ENCODE measurements at regions not wholly inside any gene's neighbourhood (a gene's known extent, or its start where the extent isn't known, plus 50 kb on each side); places are given as distances from the start of the nearest gene placed in this dataset.

DNA sequence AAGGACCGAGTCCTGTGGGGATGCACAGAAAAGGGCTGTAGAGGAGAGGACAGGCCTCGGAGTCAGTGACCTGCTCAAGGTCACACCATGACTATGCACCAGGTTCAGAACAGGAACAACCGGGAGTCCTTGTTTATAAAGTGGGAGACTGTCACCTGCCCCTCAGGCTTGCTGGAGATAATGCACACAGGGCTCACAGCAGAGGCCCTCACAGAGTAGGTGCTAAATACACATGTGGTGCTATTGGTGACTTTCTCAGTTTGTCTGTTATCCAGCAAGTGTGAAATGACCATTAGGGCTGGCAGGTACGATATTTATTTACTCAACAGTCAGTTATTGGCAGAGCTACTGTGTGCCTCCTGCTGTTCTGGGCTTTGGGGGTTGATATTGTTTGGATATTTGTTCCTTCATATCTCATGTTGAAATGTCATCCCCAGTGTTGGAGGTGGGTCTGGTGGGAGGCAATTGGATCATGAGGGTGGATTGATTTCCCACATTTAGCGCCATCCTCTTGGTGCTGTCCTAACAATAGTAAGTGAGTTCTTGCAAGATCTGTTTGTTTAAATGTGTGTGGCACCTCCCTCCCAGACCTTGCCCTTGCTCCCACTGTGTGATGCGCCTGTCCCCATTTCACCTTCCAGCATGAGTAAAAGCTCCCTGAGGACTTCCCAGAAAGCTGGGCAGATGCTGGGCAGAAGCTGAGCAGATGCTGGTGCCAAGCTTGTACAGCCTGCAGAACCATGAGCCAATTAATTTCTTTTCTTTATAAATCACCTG, 162.1 kb upstream of the MPHOSPH6 start:
- no peaks in the 10 kb centered on the region for H3K36me3 Mint-ChIP-seq (ENCODE audit: low read depth)
- no peak overlapping the region for H3K27ac ChIP-seq (ENCODE audit: low read depth in 1 of 2, low read length in 2 of 2)
- no peak for ATAC-seq (ENCODE audit: poor library complexity)
- no peak for DNase-seq
- H3K9me3 ChIP-seq (ENCODE audit: control insufficient read depth in 1 of 2, insufficient read depth in 1 of 2, low read length in 2 of 2): no peaks in the 10 kb centered on the region
- intact Hi-C loops (cut with DNase I, micrococcal nuclease): no loop called here
- TF ChIP-seq, protein P1, sequence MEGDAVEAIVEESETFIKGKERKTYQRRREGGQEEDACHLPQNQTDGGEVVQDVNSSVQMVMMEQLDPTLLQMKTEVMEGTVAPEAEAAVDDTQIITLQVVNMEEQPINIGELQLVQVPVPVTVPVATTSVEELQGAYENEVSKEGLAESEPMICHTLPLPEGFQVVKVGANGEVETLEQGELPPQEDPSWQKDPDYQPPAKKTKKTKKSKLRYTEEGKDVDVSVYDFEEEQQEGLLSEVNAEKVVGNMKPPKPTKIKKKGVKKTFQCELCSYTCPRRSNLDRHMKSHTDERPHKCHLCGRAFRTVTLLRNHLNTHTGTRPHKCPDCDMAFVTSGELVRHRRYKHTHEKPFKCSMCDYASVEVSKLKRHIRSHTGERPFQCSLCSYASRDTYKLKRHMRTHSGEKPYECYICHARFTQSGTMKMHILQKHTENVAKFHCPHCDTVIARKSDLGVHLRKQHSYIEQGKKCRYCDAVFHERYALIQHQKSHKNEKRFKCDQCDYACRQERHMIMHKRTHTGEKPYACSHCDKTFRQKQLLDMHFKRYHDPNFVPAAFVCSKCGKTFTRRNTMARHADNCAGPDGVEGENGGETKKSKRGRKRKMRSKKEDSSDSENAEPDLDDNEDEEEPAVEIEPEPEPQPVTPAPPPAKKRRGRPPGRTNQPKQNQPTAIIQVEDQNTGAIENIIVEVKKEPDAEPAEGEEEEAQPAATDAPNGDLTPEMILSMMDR (IDR thresholded peaks at IDR 0.05): no peak
- H3K27me3 Mint-ChIP-seq: peaks cover 33% of the 10 kb centered on the region
- peaks cover 0 to 3% of the 10 kb centered on the region in 2 experiments for H3K27me3 ChIP-seq (ENCODE audit: control insufficient read depth in 1 of 2, insufficient read depth in 2 of 2, low read length in 2 of 2)
- ChIA-PET CTCF (no interaction called here), POLR2A (no interaction called here)
- no peak overlapping the region for H3K27ac Mint-ChIP-seq
- H3K4me1 ChIP-seq (ENCODE audit: insufficient read depth, low read length): no peaks in the 10 kb centered on the region
- no peaks in the 10 kb centered on the region for H3K4me1 Mint-ChIP-seq (ENCODE audit: low read depth)
- no peaks in the 10 kb centered on the region for H3K9me3 Mint-ChIP-seq
- H3K36me3 ChIP-seq (ENCODE audit: insufficient read depth, low read length): no peaks in the 10 kb centered on the region
- H3K4me3 Mint-ChIP-seq: no peak overlapping the region
- H3K4me3 ChIP-seq (ENCODE audit: low read length): no peak overlapping the region

DNA sequence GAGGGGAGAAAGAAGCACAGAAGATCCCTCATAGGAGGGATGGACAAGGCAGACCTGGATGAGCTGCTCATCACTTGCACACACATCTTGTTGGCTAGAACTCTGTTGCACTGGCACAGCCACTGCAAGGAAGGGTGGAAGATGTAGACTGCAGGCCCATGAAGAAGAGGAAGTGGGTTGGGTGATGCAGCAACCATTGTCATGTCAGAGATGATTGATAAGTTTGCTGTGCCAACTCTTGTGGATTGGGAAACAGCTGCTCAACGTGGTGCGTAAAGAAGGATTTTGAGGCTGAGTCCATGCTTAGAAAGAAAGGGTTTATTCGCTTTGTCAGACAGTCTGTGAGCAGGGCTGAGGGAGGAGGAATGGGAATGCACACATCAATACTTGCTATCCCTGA, 161.4 kb upstream of the MPHOSPH6 start:
- Histone ChIP-seq H3K9me3 (ENCODE audit: control insufficient read depth in 1 of 2, insufficient read depth in 1 of 2, low read length in 2 of 2) (no peaks in the 10 kb centered on the region), H3K27me3 (ENCODE audit: control insufficient read depth in 1 of 2, insufficient read depth in 2 of 2, low read length in 2 of 2) (peaks cover 0 to under 1% of the 10 kb centered on the region in 2 experiments), H3K36me3 (ENCODE audit: insufficient read depth, low read length) (no peaks in the 10 kb centered on the region), H3K27ac (ENCODE audit: low read depth in 1 of 2, low read length in 2 of 2) (no peak overlapping the region), H3K4me3 (ENCODE audit: low read length) (no peak overlapping the region), H3K4me1 (ENCODE audit: insufficient read depth, low read length) (no peaks in the 10 kb centered on the region)
- Mint-ChIP-seq H3K36me3 (ENCODE audit: low read depth) (no peaks in the 10 kb centered on the region), H3K4me3 (no peak overlapping the region), H3K27ac (no peak overlapping the region), H3K4me1 (ENCODE audit: low read depth) (no peaks in the 10 kb centered on the region), H3K27me3 (peaks cover 33% of the 10 kb centered on the region), H3K9me3 (no peaks in the 10 kb centered on the region)
- POLR2A ChIA-PET: no interaction called here
- TF ChIP-seq, protein P1 (IDR thresholded peaks at IDR 0.05): no peak
- ATAC-seq (ENCODE audit: poor library complexity) (no peak), DNase-seq (no peak)
- intact Hi-C loops (cut with DNase I, micrococcal nuclease): no loop called here
- CTCF ChIA-PET: no interaction called here

DNA sequence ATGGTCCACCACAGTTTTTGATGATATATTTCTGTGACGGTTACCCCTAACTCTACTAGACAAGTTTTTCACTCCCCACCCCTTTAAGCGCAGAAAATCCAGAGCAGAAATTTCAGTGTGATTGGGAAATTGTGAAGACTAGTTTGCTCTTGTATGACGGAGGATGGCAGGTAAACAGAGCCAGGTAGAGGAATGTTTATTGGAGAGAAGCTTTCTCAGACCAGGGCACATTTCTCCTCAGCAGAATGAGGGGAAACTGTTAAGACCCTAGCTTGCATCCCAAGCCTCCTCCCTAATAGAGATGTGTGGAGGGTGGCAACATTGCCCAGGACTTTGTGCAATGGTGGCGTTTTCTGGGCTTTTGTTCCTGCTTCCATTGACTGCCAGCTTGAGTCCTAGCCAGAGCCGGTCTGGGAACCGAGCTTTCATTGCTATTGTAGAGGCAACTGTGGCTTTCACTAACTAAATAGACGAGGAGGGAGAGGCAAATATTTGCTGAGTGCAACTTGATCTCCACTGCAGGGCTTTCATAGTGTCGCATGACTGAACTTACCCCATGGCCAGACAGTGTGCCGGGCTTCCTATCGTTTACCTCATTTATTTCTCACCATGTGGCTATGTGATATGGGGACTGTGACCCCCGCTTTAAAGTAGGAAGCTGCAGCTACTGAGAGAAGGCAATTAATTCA, 159.6 kb upstream of the MPHOSPH6 start:
- Mint-ChIP-seq H3K4me3 (no peak overlapping the region), H3K27ac (no peak overlapping the region), H3K36me3 (ENCODE audit: low read depth) (no peaks in the 10 kb centered on the region), H3K4me1 (ENCODE audit: low read depth) (no peaks in the 10 kb centered on the region), H3K9me3 (no peaks in the 10 kb centered on the region), H3K27me3 (peaks cover 27% of the 10 kb centered on the region)
- H3K27me3 ChIP-seq (ENCODE audit: control insufficient read depth in 1 of 2, insufficient read depth in 2 of 2, low read length in 2 of 2): no peaks in the 10 kb centered on the region
- ChIA-PET POLR2A (no interaction called here), CTCF (no interaction called here)
- no peak overlapping the region for H3K4me3 ChIP-seq (ENCODE audit: low read length)
- H3K36me3 ChIP-seq (ENCODE audit: insufficient read depth, low read length): no peaks in the 10 kb centered on the region
- TF ChIP-seq, protein P1 (IDR thresholded peaks at IDR 0.05): no peak
- no peaks in the 10 kb centered on the region for H3K4me1 ChIP-seq (ENCODE audit: insufficient read depth, low read length)
- H3K27ac ChIP-seq (ENCODE audit: low read depth in 1 of 2, low read length in 2 of 2): no peak overlapping the region
- DNase-seq (no peak), ATAC-seq (ENCODE audit: poor library complexity) (no peak)
- intact Hi-C loops (cut with DNase I, micrococcal nuclease): no loop called here
- peaks cover 0 to 4% of the 10 kb centered on the region in 2 experiments for H3K9me3 ChIP-seq (ENCODE audit: control insufficient read depth in 1 of 2, insufficient read depth in 1 of 2, low read length in 2 of 2)
